C4-2B (cell line): ENCODE measurements at regions not wholly inside any gene's neighbourhood (a gene's known extent, or its start where the extent isn't known, plus 50 kb on each side); places are given as distances from the start of the nearest gene placed in this dataset.

Experiments
- CTCF ChIP-seq: fragments of 450-650 bp; conservative IDR thresholded peaks from 2 replicates; pipeline ENCODE4 v1.5.1; 2017; ENCODE audit warnings: mild to moderate bottlenecking
- ZFX ChIP-seq: fragments of 450-650 bp; IDR thresholded peaks from 2 replicates; pipeline ENCODE4 v1.6.1; 2017

GRCh38 chr2:216996279-216996845, 136.5 kb upstream of the TNP1 start:
- TF ChIP-seq CTCF (no peak), ZFX (no peak)
